Calu3 (cell line): ENCODE measurements at regions not wholly inside any gene's neighbourhood (a gene's known extent, or its start where the extent isn't known, plus 50 kb on each side); places are given as distances from the start of the nearest gene placed in this dataset.
A peak's percentile ranks its signal among the peaks of the same experiment; 100 is the strongest.

Source experiments
- BruUV-seq: library from RNA; stranded (reverse); fragments of 400-500 nt; replicated peaks from 2 replicates; lab custom pipeline; 2021; lab: Mats Ljungman, UMichigan
- CTCF ChIA-PET: fragments of 300-600 bp; sonication (Branson Sonifier 250); formaldehyde crosslinking; loops from one replicate; lab custom pipeline; 2022; ENCODE audit warnings: antibody characterized with exemption; lab: Charles Lee
- DNase-seq: peaks from one replicate; pipeline ENCODE4 v3.0.0; 2022
- H3K27ac Mint-ChIP-seq: one replicate; pipeline ENCODE4 v1.8.0; 2022; ENCODE audit warnings: mixed read lengths; ENCODE audit not compliant: unreplicated experiment
- H3K27me3 Mint-ChIP-seq: one replicate; pipeline ENCODE4 v1.8.0; 2022; ENCODE audit warnings: mixed read lengths; ENCODE audit not compliant: unreplicated experiment
- H3K36me3 Mint-ChIP-seq: one replicate; pipeline ENCODE4 v1.8.0; 2022; ENCODE audit warnings: mild to moderate bottlenecking, moderate library complexity, mixed read lengths; ENCODE audit not compliant: insufficient read depth, unreplicated experiment
- H3K4me1 Mint-ChIP-seq: one replicate; pipeline ENCODE4 v1.8.0; 2022; ENCODE audit warnings: mild to moderate bottlenecking, low read depth, mixed read lengths; ENCODE audit not compliant: unreplicated experiment
- H3K4me3 Mint-ChIP-seq: one replicate; pipeline ENCODE4 v1.8.0; 2022; ENCODE audit warnings: mild to moderate bottlenecking, low read depth, moderate library complexity, mixed read lengths; ENCODE audit not compliant: unreplicated experiment
- H3K9me3 Mint-ChIP-seq: one replicate; pipeline ENCODE4 v1.8.0; 2022; ENCODE audit warnings: low read depth, mixed read lengths; ENCODE audit not compliant: unreplicated experiment
- intact Hi-C: fragments of 100-400 bp; cut with micrococcal nuclease; formaldehyde crosslinking; loops from one replicate; pipeline ENCODE4 v1.10.0; 2022; ENCODE audit not compliant: unreplicated experiment
- TF ChIP-seq, protein P1 (sequence below): fragments of 200-600 bp; IDR thresholded peaks from one replicate; pipeline ENCODE4 v1.8.0; 2022; ENCODE audit warnings: antibody characterized with exemption; ENCODE audit not compliant: unreplicated experiment

DNA sequence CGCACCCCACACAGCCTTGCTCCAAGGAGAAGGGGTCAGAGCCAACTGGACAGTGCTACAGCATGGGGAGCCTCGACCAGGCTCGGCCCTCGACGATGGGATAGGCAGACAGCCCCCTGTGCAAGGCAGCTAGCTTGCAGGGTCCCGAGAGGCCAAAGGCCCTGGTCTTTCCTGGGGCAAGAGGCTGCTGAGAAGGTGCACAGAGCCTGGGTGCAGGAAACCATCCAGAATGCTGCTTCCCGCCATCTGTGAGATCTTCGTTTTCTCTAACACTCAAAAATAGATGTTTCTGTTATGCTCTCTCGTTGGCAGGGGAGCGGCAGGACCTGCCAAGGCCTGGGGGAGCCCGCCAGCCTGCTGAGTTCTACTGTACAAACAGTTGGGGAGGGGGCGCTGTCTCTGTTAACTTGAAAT lies 168.0 kb upstream of the RTL1 start:
- Mint-ChIP-seq H3K9me3 (no peaks in the 10 kb centered on the region), H3K4me3 (no peak overlapping the region), H3K27me3 (no peaks in the 10 kb centered on the region), H3K4me1 (peaks cover 9% of the 10 kb centered on the region), H3K36me3 (peaks cover 5% of the 10 kb centered on the region), H3K27ac (no peak overlapping the region)
- no TSS peak for BruUV-seq
- CTCF ChIA-PET, result no interaction called here
- no peak for DNase-seq
- TF ChIP-seq, protein P1, sequence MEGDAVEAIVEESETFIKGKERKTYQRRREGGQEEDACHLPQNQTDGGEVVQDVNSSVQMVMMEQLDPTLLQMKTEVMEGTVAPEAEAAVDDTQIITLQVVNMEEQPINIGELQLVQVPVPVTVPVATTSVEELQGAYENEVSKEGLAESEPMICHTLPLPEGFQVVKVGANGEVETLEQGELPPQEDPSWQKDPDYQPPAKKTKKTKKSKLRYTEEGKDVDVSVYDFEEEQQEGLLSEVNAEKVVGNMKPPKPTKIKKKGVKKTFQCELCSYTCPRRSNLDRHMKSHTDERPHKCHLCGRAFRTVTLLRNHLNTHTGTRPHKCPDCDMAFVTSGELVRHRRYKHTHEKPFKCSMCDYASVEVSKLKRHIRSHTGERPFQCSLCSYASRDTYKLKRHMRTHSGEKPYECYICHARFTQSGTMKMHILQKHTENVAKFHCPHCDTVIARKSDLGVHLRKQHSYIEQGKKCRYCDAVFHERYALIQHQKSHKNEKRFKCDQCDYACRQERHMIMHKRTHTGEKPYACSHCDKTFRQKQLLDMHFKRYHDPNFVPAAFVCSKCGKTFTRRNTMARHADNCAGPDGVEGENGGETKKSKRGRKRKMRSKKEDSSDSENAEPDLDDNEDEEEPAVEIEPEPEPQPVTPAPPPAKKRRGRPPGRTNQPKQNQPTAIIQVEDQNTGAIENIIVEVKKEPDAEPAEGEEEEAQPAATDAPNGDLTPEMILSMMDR, result no peak
- intact Hi-C loops, result no loop called here

DNA sequence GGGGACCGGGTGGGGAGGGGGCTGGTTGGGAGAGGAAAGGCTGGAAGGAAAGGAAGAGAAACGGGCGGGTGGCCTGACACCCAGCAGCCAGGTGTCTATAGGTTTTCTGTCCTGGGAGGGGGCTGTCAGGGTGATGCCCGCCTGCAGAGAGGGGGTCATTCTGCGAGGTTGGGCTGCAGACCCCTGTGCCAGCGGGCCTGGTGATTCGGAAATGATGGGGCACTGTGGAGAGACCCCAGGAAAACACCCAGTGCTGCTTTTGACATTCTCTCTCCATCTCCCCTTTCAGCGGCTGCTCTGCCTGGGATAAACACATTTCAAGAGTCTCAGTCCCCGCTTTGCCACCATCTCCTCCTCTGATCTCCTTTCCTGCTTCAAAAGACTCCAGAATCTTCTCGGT lies 168.5 kb upstream of the RTL1 start:
- intact Hi-C loops, result loop anchor here (2.0 kb wide), 1 partner anchor 83 kb away; no protein-coding TSS in a partner anchor
- Mint-ChIP-seq H3K4me3 (no peak overlapping the region), H3K36me3 (peaks cover 5% of the 10 kb centered on the region), H3K27me3 (no peaks in the 10 kb centered on the region), H3K9me3 (no peaks in the 10 kb centered on the region), H3K4me1 (peaks cover 9% of the 10 kb centered on the region), H3K27ac (no peak overlapping the region)
- BruUV-seq, result no TSS peak
- DNase-seq, result no peak
- TF ChIP-seq, protein P1, result no peak
- CTCF ChIA-PET, result no interaction called here

DNA sequence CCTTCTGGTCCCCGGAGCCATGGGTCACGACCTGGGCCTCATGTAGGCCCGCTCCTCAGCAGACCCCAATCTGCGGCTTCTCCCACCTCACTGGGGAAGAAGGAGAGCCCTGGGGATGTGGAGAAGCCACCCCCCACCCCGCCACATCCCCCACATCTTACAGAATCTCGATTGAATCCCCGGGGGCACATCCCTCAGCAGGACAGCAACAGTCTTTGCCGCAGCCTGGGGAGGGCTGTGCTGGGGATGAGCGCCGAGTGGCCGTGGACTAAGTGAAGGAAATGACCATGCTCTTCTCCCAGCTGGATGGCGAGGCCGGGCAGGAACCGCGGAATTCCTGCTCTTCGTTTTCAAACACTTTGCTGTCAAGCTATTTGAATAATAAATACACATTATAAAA lies 169.0 kb upstream of the RTL1 start:
- no peaks in the 10 kb centered on the region for H3K9me3 Mint-ChIP-seq
- H3K36me3 Mint-ChIP-seq, result peaks cover 5% of the 10 kb centered on the region
- no peak for DNase-seq
- CTCF ChIA-PET, result no interaction called here
- H3K4me1 Mint-ChIP-seq, result peaks cover 9% of the 10 kb centered on the region
- no peak overlapping the region for H3K27ac Mint-ChIP-seq
- TF ChIP-seq, protein P1, result no peak
- no peaks in the 10 kb centered on the region for H3K27me3 Mint-ChIP-seq
- intact Hi-C loops, result loop anchor here (2.0 kb wide), 1 partner anchor 84 kb away; no protein-coding TSS in a partner anchor
- TSS peak; percentile 90 for BruUV-seq
- no peak overlapping the region for H3K4me3 Mint-ChIP-seq

DNA sequence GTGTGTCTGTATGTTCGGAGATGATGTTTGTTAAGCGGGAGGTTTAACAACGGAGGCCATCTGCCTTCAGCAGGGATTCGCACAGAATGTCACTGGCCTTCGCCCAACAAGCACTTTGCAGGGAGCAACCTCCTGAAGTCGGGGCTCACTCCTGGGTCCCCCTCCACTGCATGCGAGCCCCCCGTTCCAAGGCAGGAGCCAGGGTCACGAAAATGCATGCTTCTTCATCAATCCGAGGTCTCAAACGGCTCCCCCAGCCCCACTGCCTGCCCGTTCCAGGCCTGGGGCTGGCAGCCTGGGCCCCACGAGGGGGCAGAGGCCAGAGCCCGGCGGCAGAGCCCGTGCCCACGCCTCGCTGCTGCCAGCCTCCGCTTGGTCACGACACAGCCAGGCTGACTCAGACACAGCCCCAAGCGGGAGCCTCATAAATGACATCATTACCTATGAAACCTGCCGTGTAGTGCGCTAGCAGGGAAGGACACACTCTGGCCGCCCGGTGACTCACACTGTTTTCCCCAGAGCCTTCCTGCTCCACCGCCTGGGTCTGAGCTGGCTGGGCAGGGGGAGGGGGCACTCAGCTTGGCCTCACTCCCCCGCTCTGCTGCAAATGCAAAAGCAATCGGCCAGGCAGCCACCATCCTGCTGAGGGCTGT lies 169.5 kb upstream of the RTL1 start:
- H3K27me3 Mint-ChIP-seq, result no peaks in the 10 kb centered on the region
- no TSS peak for BruUV-seq
- TF ChIP-seq, protein P1, result no peak
- CTCF ChIA-PET, result interaction anchor here (0.5 to 0.7 kb wide), 4 partner anchors 14 to 145 kb away, joined by 3 to 6 read pairs (median 3); no protein-coding TSS in a partner anchor
- DNase-seq, result peak; percentile 94
- H3K4me3 Mint-ChIP-seq, result peak overlapping the region; percentile 34
- intact Hi-C loops, result loop anchor here (2.0 kb wide), 1 partner anchor 84 kb away; no protein-coding TSS in a partner anchor
- H3K36me3 Mint-ChIP-seq, result peaks cover under 1% of the 10 kb centered on the region
- H3K4me1 Mint-ChIP-seq, result peaks cover 9% of the 10 kb centered on the region
- H3K27ac Mint-ChIP-seq, result peak overlapping the region; percentile 47
- H3K9me3 Mint-ChIP-seq, result no peaks in the 10 kb centered on the region
